HG03442 (cell line): ENCODE measurements at regions not wholly inside any gene's neighbourhood (a gene's known extent, or its start where the extent isn't known, plus 50 kb on each side); places are given as distances from the start of the nearest gene placed in this dataset.
"Not testable (repeated sequence)": the region's sequence is repeated elsewhere in the genome, so short reads cannot be mapped to it uniquely, and the experiment has no call there.

ENCODE experiments used
- ATAC-seq: cut with Tn5 transposase; IDR thresholded peaks from one replicate; pipeline ENCODE4 v1.9.1; 2021; ENCODE audit warnings: mild to moderate bottlenecking, moderate library complexity; ENCODE audit not compliant: unreplicated experiment

GRCh38 chr1:244291236-244292201, 160.2 kb downstream of the ADSS2 start:
- no peak for ATAC-seq

- no peak for ATAC-seq
Observed at GRCh38 chr1:244294599-244295224, 157.0 kb downstream of the ADSS2 start.

GRCh38 chr1:244296003-244296402, 155.7 kb downstream of the ADSS2 start:
- ATAC-seq = no peak

- no peak for ATAC-seq
Observed at GRCh38 chr1:244296447-244296846, 155.3 kb downstream of the ADSS2 start.

GRCh38 chr1:244297087-244297486, 154.6 kb downstream of the ADSS2 start:
- no peak for ATAC-seq

- no peak for ATAC-seq
Observed at GRCh38 chr1:244297616-244298015, 154.1 kb downstream of the ADSS2 start.

- ATAC-seq = not testable (repeated sequence)
Observed at GRCh38 chr1:244300029-244300375, 151.7 kb downstream of the ADSS2 start.

- ATAC-seq = no peak
Observed at GRCh38 chr1:244301595-244302130, 150.0 kb downstream of the ADSS2 start.

GRCh38 chr1:244302876-244303609, 148.7 kb downstream of the ADSS2 start:
- no peak for ATAC-seq

GRCh38 chr1:244303610-244303969, 148.1 kb downstream of the ADSS2 start:
- no peak for ATAC-seq

GRCh38 chr1:244304156-244304555, 147.6 kb downstream of the ADSS2 start:
- ATAC-seq = no peak

- no peak for ATAC-seq
Observed at GRCh38 chr1:244304656-244305055, 147.1 kb downstream of the ADSS2 start.

- no peak for ATAC-seq
Observed at GRCh38 chr1:244305776-244306341, 145.8 kb downstream of the ADSS2 start.

- ATAC-seq = no peak
Observed at GRCh38 chr1:244306544-244306943, 145.2 kb downstream of the ADSS2 start.

GRCh38 chr1:244309191-244309590, 142.5 kb downstream of the ADSS2 start:
- not testable (repeated sequence) for ATAC-seq

GRCh38 chr1:244311784-244312532, 139.8 kb downstream of the ADSS2 start:
- ATAC-seq = no peak

GRCh38 chr1:244313346-244313745, 138.4 kb downstream of the ADSS2 start:
- ATAC-seq = no peak

- ATAC-seq = no peak
Observed at GRCh38 chr1:244314921-244315559, 136.7 kb downstream of the ADSS2 start.

GRCh38 chr1:244315996-244316395, 135.7 kb downstream of the ADSS2 start:
- no peak for ATAC-seq

- no peak for ATAC-seq
Observed at GRCh38 chr1:244316407-244316806, 135.3 kb downstream of the ADSS2 start.
